ENCODE measurements at regions not wholly inside any gene's neighbourhood (a gene's known extent, or its start where the extent isn't known, plus 50 kb on each side); places are given as distances from the start of the nearest gene placed in this dataset.

- H3F3A ChIP-seq (ENCODE audit: low read depth) = no peaks in the 10 kb centered on the region
- H4K20me1 ChIP-seq (ENCODE audit: insufficient read depth, low read length, poor library complexity, severe bottlenecking) = no peaks in the 10 kb centered on the region
- no peak overlapping the region for H2AFZ ChIP-seq (ENCODE audit: low read length)
- H3K36me3 ChIP-seq (ENCODE audit: insufficient read depth, low read length) = no peaks in the 10 kb centered on the region
- H3K27me3 ChIP-seq (ENCODE audit: insufficient read depth, low read length, poor library complexity, severe bottlenecking) = no peaks in the 10 kb centered on the region
- H3K4me1 ChIP-seq (ENCODE audit: insufficient read depth, low read length, poor library complexity, severe bottlenecking) = no peaks in the 10 kb centered on the region
- no peak overlapping the region for H3K4me3 ChIP-seq (ENCODE audit: low read length, poor library complexity, severe bottlenecking)
- no peaks in the 10 kb centered on the region for H3K79me2 ChIP-seq (ENCODE audit: insufficient read depth, low read length)
- H3K9ac ChIP-seq (ENCODE audit: low read depth, low read length, poor library complexity, severe bottlenecking) = no peak overlapping the region
- H3K9me3 ChIP-seq (ENCODE audit: insufficient read depth, low read depth, low read length) = no peaks in the 10 kb centered on the region
- no peaks in the 10 kb centered on the region for H3K9me2 ChIP-seq (replicated peaks; ENCODE audit: low read depth, low read length)
- TF ChIP-seq EZH2phosphoT487 (IDR thresholded peaks at IDR 0.05; ENCODE audit: borderline replicate concordance) (no peak), CTCF (conservative IDR thresholded peaks at IDR 0.05; ENCODE audit: low read length) (no peak)
- no peak overlapping the region for H3K4me2 ChIP-seq (ENCODE audit: low read depth, low read length, poor library complexity, severe bottlenecking)
Observed at GRCh38 chr1:117275055-117275454, 64.3 kb upstream of the VTCN1 start.

- Histone ChIP-seq H3K9ac (ENCODE audit: low read depth, low read length, poor library complexity, severe bottlenecking) (no peak overlapping the region), H3K36me3 (ENCODE audit: insufficient read depth, low read length) (no peaks in the 10 kb centered on the region), H3K27me3 (ENCODE audit: insufficient read depth, low read length, poor library complexity, severe bottlenecking) (no peaks in the 10 kb centered on the region), H4K20me1 (ENCODE audit: insufficient read depth, low read length, poor library complexity, severe bottlenecking) (no peaks in the 10 kb centered on the region), H3K79me2 (ENCODE audit: insufficient read depth, low read length) (no peaks in the 10 kb centered on the region), H3K9me3 (ENCODE audit: insufficient read depth, low read depth, low read length) (no peaks in the 10 kb centered on the region), H3K4me1 (ENCODE audit: insufficient read depth, low read length, poor library complexity, severe bottlenecking) (no peaks in the 10 kb centered on the region), H3K4me2 (ENCODE audit: low read depth, low read length, poor library complexity, severe bottlenecking) (no peak overlapping the region), H3K4me3 (ENCODE audit: low read length, poor library complexity, severe bottlenecking) (no peak overlapping the region), H3F3A (ENCODE audit: low read depth) (no peaks in the 10 kb centered on the region), H3K9me2 (replicated peaks; ENCODE audit: low read depth, low read length) (no peaks in the 10 kb centered on the region), H2AFZ (ENCODE audit: low read length) (no peak overlapping the region)
- TF ChIP-seq EZH2phosphoT487 (IDR thresholded peaks at IDR 0.05; ENCODE audit: borderline replicate concordance) (no peak), CTCF (conservative IDR thresholded peaks at IDR 0.05; ENCODE audit: low read length) (no peak)
Observed at GRCh38 chr1:117271959-117272358, 61.2 kb upstream of the VTCN1 start.

- no peaks in the 10 kb centered on the region for H3K36me3 ChIP-seq (ENCODE audit: insufficient read depth, low read length)
- H2AFZ ChIP-seq (ENCODE audit: low read length) = no peak overlapping the region
- H3F3A ChIP-seq (ENCODE audit: low read depth) = no peaks in the 10 kb centered on the region
- H3K9ac ChIP-seq (ENCODE audit: low read depth, low read length, poor library complexity, severe bottlenecking) = no peak overlapping the region
- no peaks in the 10 kb centered on the region for H3K79me2 ChIP-seq (ENCODE audit: insufficient read depth, low read length)
- TF ChIP-seq EZH2phosphoT487 (IDR thresholded peaks at IDR 0.05; ENCODE audit: borderline replicate concordance) (no peak), CTCF (conservative IDR thresholded peaks at IDR 0.05; ENCODE audit: low read length) (no peak)
- no peaks in the 10 kb centered on the region for H3K9me2 ChIP-seq (replicated peaks; ENCODE audit: low read depth, low read length)
- no peaks in the 10 kb centered on the region for H3K27me3 ChIP-seq (ENCODE audit: insufficient read depth, low read length, poor library complexity, severe bottlenecking)
- H3K4me3 ChIP-seq (ENCODE audit: low read length, poor library complexity, severe bottlenecking) = no peak overlapping the region
- no peaks in the 10 kb centered on the region for H3K9me3 ChIP-seq (ENCODE audit: insufficient read depth, low read depth, low read length)
- H4K20me1 ChIP-seq (ENCODE audit: insufficient read depth, low read length, poor library complexity, severe bottlenecking) = no peaks in the 10 kb centered on the region
- H3K4me1 ChIP-seq (ENCODE audit: insufficient read depth, low read length, poor library complexity, severe bottlenecking) = no peaks in the 10 kb centered on the region
- no peak overlapping the region for H3K4me2 ChIP-seq (ENCODE audit: low read depth, low read length, poor library complexity, severe bottlenecking)
Observed at GRCh38 chr1:117271129-117271528, 60.4 kb upstream of the VTCN1 start.
